SH-SY5Y (cell line): ENCODE measurements at regions not wholly inside any gene's neighbourhood (a gene's known extent, or its start where the extent isn't known, plus 50 kb on each side); places are given as distances from the start of the nearest gene placed in this dataset.

Source experiments
- GATA2 ChIP-seq: IDR thresholded peaks from 2 replicates; pipeline ENCODE4 v1.6.1; 2011; ENCODE audit warnings: mild to moderate bottlenecking, low read depth, low read length
- GATA3 ChIP-seq: IDR thresholded peaks from 2 replicates; pipeline ENCODE4 v1.6.1; 2011; ENCODE audit warnings: low read depth, mild to moderate bottlenecking, low read length, moderate library complexity

DNA sequence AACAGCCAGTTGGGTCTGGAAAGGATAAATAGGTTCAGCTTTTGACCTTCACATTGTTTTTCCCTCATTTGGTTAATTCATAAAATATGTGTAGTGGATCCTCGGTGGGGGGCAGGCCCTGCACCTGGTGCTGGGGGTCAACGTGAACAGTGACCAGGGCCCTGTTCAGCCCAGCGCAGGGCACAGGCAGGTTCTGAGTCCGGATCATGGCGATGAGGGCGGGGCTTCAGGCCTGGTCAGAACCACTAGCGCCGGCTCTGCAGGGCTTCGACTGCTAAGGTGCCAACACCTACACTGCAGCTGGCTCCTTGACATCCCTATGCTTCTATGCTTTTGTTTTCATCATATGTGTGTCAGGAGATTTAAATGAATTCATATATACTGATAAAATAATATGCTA, 177.7 kb downstream of the CXCL12 start:
- no peak for TF ChIP-seq GATA2
- TF ChIP-seq GATA3: no peak
